ENCODE measurements at regions not wholly inside any gene's neighbourhood (a gene's known extent, or its start where the extent isn't known, plus 50 kb on each side); places are given as distances from the start of the nearest gene placed in this dataset.
"Not testable (repeated sequence)": the region's sequence is repeated elsewhere in the genome, so short reads cannot be mapped to it uniquely, and the experiment has no call there.

GRCh38 chr3:164306042-164306441 is 772.3 kb downstream of the SI start:
- Histone ChIP-seq H3K36me3 (ENCODE audit: control insufficient read depth, insufficient read depth, low read length) (peaks cover 96% of the 10 kb centered on the region), H3K4me1 (ENCODE audit: control insufficient read depth, insufficient read depth, low read length) (no peaks in the 10 kb centered on the region), H3K27me3 (ENCODE audit: control insufficient read depth, insufficient read depth, low read length, poor library complexity, severe bottlenecking) (no peaks in the 10 kb centered on the region), H3K9me3 (ENCODE audit: control insufficient read depth, low read length) (peaks cover 24% of the 10 kb centered on the region), H3K9ac (ENCODE audit: extremely low read depth, low read length, poor library complexity, severe bottlenecking) (no peak overlapping the region), H3K27ac (ENCODE audit: low read depth, low read length) (no peak overlapping the region), H3K4me3 (ENCODE audit: low read length) (peak overlapping the region; percentile 41)
- Mint-ChIP-seq H3K27me3 (ENCODE audit: insufficient read depth) (no peaks in the 10 kb centered on the region), H3K9me3 (peaks cover 22% of the 10 kb centered on the region), H3K27ac (no peak overlapping the region), H3K4me3 (no peak overlapping the region), H3K4me1 (no peaks in the 10 kb centered on the region), H3K36me3 (ENCODE audit: low read depth) (peaks cover 54% of the 10 kb centered on the region)
- no peak for TF ChIP-seq CTCF (conservative IDR thresholded peaks at IDR 0.05)
- DNase-seq, result no peak

- no peak overlapping the region for H3K27ac Mint-ChIP-seq
- no peaks in the 10 kb centered on the region for H3K27me3 Mint-ChIP-seq (ENCODE audit: insufficient read depth)
- no peak for DNase-seq
- no peak overlapping the region for H3K9ac ChIP-seq (ENCODE audit: extremely low read depth, low read length, poor library complexity, severe bottlenecking)
- H3K9me3 ChIP-seq (ENCODE audit: control insufficient read depth, low read length), result peaks cover 6% of the 10 kb centered on the region
- no peak overlapping the region for H3K4me3 Mint-ChIP-seq
- H3K36me3 ChIP-seq (ENCODE audit: control insufficient read depth, insufficient read depth, low read length), result peaks cover 93% of the 10 kb centered on the region
- H3K4me1 ChIP-seq (ENCODE audit: control insufficient read depth, insufficient read depth, low read length), result no peaks in the 10 kb centered on the region
- WGBS, 2 experiments (ENCODE audit: insufficient coverage in 1 of 2, insufficient read length in 1 of 2), result 88 to 96% methylated on average over 1 of the region's 1 CpG
- H3K9me3 Mint-ChIP-seq, result peaks cover 5% of the 10 kb centered on the region
- no peaks in the 10 kb centered on the region for H3K4me1 Mint-ChIP-seq
- no peak for TF ChIP-seq CTCF (conservative IDR thresholded peaks at IDR 0.05)
- H3K4me3 ChIP-seq (ENCODE audit: low read length), result peak overlapping the region; percentile 27
- H3K36me3 Mint-ChIP-seq (ENCODE audit: low read depth), result peaks cover 42% of the 10 kb centered on the region
- H3K27me3 ChIP-seq (ENCODE audit: control insufficient read depth, insufficient read depth, low read length, poor library complexity, severe bottlenecking), result no peaks in the 10 kb centered on the region
- H3K27ac ChIP-seq (ENCODE audit: low read depth, low read length), result no peak overlapping the region
Measured at GRCh38 chr3:164303894-164304293, 774.4 kb downstream of the SI start.

DNA sequence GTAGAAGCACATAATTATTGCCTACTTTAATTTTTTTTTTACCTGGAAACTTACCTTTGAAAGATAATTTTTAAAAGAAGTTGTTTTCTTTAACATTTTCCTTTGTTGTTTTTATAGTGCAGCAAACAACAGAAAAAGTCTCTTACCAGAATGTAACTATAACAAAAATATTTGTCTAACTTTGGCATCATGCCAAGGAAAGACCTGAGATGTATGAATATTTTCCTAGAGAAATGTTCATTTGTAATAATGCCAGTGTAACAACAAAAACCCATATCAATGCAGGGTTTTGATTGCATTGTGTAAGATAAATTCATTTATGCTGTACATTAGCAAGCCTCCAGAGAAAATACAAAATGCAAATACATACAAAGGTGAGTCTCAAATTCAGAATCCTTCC is 775.7 kb downstream of the SI start:
- no peak overlapping the region for H3K27ac ChIP-seq (ENCODE audit: low read depth, low read length)
- peaks cover 92% of the 10 kb centered on the region for H3K36me3 ChIP-seq (ENCODE audit: control insufficient read depth, insufficient read depth, low read length)
- no peaks in the 10 kb centered on the region for H3K27me3 ChIP-seq (ENCODE audit: control insufficient read depth, insufficient read depth, low read length, poor library complexity, severe bottlenecking)
- no peaks in the 10 kb centered on the region for H3K27me3 Mint-ChIP-seq (ENCODE audit: insufficient read depth)
- peaks cover 31% of the 10 kb centered on the region for H3K36me3 Mint-ChIP-seq (ENCODE audit: low read depth)
- H3K9me3 Mint-ChIP-seq, result peaks cover 5% of the 10 kb centered on the region
- DNase-seq, result no peak
- no peak overlapping the region for H3K9ac ChIP-seq (ENCODE audit: extremely low read depth, low read length, poor library complexity, severe bottlenecking)
- no peak for TF ChIP-seq CTCF (conservative IDR thresholded peaks at IDR 0.05)
- peaks cover 6% of the 10 kb centered on the region for H3K9me3 ChIP-seq (ENCODE audit: control insufficient read depth, low read length)
- no peaks in the 10 kb centered on the region for H3K4me1 Mint-ChIP-seq
- no peak overlapping the region for H3K27ac Mint-ChIP-seq
- no peak overlapping the region for H3K4me3 Mint-ChIP-seq
- peak overlapping the region; percentile 25 for H3K4me3 ChIP-seq (ENCODE audit: low read length)
- H3K4me1 ChIP-seq (ENCODE audit: control insufficient read depth, insufficient read depth, low read length), result no peaks in the 10 kb centered on the region

- not testable (repeated sequence) for H3K4me1 ChIP-seq (ENCODE audit: control insufficient read depth, insufficient read depth, low read length); H3K4me1 Mint-ChIP-seq; H3K27ac ChIP-seq (ENCODE audit: low read depth, low read length); H3K27me3 Mint-ChIP-seq (ENCODE audit: insufficient read depth); H3K27me3 ChIP-seq (ENCODE audit: control insufficient read depth, insufficient read depth, low read length, poor library complexity, severe bottlenecking); H3K9me3 Mint-ChIP-seq; H3K27ac Mint-ChIP-seq; H3K9me3 ChIP-seq (ENCODE audit: control insufficient read depth, low read length); H3K4me3 Mint-ChIP-seq; H3K4me3 ChIP-seq (ENCODE audit: low read length); H3K9ac ChIP-seq (ENCODE audit: extremely low read depth, low read length, poor library complexity, severe bottlenecking); DNase-seq
- H3K36me3 ChIP-seq (ENCODE audit: control insufficient read depth, insufficient read depth, low read length), result peaks cover 47% of the 10 kb centered on the region
- peaks cover 18% of the 10 kb centered on the region for H3K36me3 Mint-ChIP-seq (ENCODE audit: low read depth)
- WGBS, 2 experiments (ENCODE audit: insufficient coverage in 1 of 2, insufficient read length in 1 of 2), result 94 to 95% methylated on average over 21 to 23 of the region's 23 CpGs
Measured at GRCh38 chr3:164291486-164291885, 786.8 kb downstream of the SI start.
